Neural cell (in vitro differentiated cells): ENCODE measurements at regions not wholly inside any gene's neighbourhood (a gene's known extent, or its start where the extent isn't known, plus 50 kb on each side); places are given as distances from the start of the nearest gene placed in this dataset.
"Not testable (repeated sequence)": the region's sequence is repeated elsewhere in the genome, so short reads cannot be mapped to it uniquely, and the experiment has no call there.

Source experiments
- CTCF ChIP-seq: fragments of 450-650 bp; IDR thresholded peaks from 2 replicates; pipeline ENCODE4 v1.5.1; 2014; ENCODE audit warnings: antibody characterized with exemption, mild to moderate bottlenecking, moderate library complexity; ENCODE audit not compliant: poor library complexity, severe bottlenecking
- EZH2 ChIP-seq: fragments of 200-600, 300-800 bp; shearing (Covaris generic), sonication (generic); IDR thresholded peaks from 2 replicates; pipeline ENCODE4 v1.6.1; 2014; ENCODE audit warnings: antibody characterized with exemption, low read length, borderline replicate concordance, mild to moderate bottlenecking; ENCODE audit not compliant: insufficient read depth, poor library complexity, severe bottlenecking
- RAD21 ChIP-seq: fragments of 450-650 bp; conservative IDR thresholded peaks from 2 replicates; pipeline ENCODE4 v1.6.1; 2014; ENCODE audit warnings: antibody characterized with exemption, mild to moderate bottlenecking, moderate library complexity

DNA sequence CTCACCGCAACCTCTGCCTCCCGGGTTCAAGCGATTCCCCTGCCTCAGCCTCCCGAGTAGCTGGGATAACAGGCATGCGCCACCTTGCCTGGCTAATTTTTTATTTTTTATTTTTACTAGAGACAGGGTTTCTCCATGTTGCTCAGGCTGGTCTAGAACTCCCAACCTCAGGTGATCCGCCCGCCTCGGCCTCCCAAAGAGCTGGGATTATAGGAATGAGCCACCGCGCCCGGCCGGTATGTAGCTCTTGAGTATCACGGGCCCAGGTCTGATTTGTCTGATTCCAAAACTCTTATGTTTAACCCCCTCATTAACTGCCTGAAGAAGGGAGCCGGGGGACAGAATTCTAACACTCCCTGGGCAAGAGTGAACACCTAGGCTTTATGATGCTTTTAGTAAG is 91.7 kb upstream of the OLIG2 start:
- not testable (repeated sequence) for TF ChIP-seq CTCF, RAD21, EZH2
